OCI-LY3 (cell line): ENCODE measurements at regions not wholly inside any gene's neighbourhood (a gene's known extent, or its start where the extent isn't known, plus 50 kb on each side); places are given as distances from the start of the nearest gene placed in this dataset.

Experiments
- CTCF ChIP-seq: fragments of 200-600, 300-600 bp; sonication (generic); IDR thresholded peaks from 2 replicates; pipeline ENCODE4 v1.5.1; 2014; ENCODE audit warnings: antibody characterized with exemption, low read length, low read depth
- EZH2phosphoT487 ChIP-seq: fragments of 200-600 bp; shearing (Covaris generic); IDR thresholded peaks from 2 replicates; pipeline ENCODE4 v1.6.1; 2018; ENCODE audit warnings: antibody characterized with exemption, mixed run types, low read depth

- TF ChIP-seq CTCF (no peak), EZH2phosphoT487 (no peak)
Observed at GRCh38 chr5:160966921-160967320, 114.9 kb upstream of the ATP10B start.
